Astrocyte of the cerebellum (primary cell): ENCODE measurements at regions not wholly inside any gene's neighbourhood (a gene's known extent, or its start where the extent isn't known, plus 50 kb on each side); places are given as distances from the start of the nearest gene placed in this dataset.

ENCODE experiments used
- DNase-seq: peaks from one replicate; pipeline ENCODE4 v3.0.0-alpha.2; 2011; ENCODE audit warnings: low read depth
- H3K4me3 ChIP-seq: 2 replicates; pipeline ENCODE4 v1.5.1; 2011; ENCODE audit warnings: mild to moderate bottlenecking, low read depth, low read length, moderate library complexity
- in situ Hi-C: cut with HindIII; loops from 2 replicates; pipeline ENCODE4 v1.10.0; 2017; ENCODE audit warnings: low sequenced_read_pairs
- TF ChIP-seq, protein P1 (sequence below): IDR thresholded peaks from 2 replicates; pipeline ENCODE4 v1.5.1; 2012; ENCODE audit warnings: low read length, low read depth, moderate library complexity, mild to moderate bottlenecking; ENCODE audit errors: missing control alignments

DNA sequence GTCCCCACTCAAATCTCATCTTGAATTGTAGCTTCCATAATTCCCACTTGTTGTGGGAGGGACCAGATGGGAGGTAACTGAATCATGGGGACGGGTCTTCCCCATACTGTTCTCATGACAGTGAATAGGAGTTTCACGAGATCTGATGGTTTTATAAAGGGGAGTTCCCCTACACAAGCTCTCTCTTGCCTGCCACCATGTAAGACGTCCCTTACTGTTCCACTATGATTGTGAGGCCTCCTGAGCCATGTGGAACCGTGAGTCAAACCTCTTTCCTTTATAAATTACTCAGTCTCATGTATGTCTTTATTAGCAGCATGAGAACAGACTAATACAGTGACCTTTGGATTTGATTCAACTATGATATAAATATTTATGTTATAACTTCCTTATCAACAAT, 78.0 kb downstream of the CYRIA start:
- in situ Hi-C loops: no loop called here
- no peak overlapping the region for H3K4me3 ChIP-seq
- TF ChIP-seq, protein P1, sequence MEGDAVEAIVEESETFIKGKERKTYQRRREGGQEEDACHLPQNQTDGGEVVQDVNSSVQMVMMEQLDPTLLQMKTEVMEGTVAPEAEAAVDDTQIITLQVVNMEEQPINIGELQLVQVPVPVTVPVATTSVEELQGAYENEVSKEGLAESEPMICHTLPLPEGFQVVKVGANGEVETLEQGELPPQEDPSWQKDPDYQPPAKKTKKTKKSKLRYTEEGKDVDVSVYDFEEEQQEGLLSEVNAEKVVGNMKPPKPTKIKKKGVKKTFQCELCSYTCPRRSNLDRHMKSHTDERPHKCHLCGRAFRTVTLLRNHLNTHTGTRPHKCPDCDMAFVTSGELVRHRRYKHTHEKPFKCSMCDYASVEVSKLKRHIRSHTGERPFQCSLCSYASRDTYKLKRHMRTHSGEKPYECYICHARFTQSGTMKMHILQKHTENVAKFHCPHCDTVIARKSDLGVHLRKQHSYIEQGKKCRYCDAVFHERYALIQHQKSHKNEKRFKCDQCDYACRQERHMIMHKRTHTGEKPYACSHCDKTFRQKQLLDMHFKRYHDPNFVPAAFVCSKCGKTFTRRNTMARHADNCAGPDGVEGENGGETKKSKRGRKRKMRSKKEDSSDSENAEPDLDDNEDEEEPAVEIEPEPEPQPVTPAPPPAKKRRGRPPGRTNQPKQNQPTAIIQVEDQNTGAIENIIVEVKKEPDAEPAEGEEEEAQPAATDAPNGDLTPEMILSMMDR: no peak
- no peak for DNase-seq

DNA sequence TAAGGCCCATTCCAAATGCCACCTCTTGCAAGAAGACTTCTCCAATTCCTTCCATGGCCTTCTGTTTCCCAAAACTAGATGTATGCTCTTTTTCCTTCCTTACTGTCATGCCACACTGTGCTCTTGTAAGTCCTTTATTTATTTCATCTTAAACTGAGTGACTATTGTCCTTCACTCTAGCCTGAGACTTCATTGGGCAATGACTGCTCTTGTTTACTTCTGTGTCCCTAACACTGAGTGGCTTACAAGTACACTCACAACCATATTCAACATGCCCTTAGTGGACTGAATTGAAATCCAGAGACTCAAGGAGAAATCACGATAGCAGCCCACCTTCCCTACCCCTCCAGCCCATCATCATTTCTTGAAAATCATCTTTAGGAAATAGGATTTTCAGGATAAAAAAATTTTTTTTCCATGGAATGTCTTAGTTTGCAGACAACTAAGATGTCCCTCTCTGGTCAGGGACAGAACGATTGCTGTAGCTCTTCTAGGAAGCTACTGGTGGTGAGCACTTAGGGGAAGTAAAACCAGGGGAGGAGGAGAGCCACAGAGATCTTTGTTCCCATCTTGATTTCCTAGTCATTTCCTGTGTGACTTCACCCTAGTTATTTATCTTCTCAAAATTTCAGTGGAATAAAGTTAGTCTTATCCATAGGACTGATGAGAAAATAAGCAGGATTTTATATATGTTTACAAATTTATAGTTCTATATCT, 80.7 kb downstream of the CYRIA start:
- H3K4me3 ChIP-seq: no peak overlapping the region
- DNase-seq: no peak
- TF ChIP-seq, protein P1: no peak
- in situ Hi-C loops: no loop called here

DNA sequence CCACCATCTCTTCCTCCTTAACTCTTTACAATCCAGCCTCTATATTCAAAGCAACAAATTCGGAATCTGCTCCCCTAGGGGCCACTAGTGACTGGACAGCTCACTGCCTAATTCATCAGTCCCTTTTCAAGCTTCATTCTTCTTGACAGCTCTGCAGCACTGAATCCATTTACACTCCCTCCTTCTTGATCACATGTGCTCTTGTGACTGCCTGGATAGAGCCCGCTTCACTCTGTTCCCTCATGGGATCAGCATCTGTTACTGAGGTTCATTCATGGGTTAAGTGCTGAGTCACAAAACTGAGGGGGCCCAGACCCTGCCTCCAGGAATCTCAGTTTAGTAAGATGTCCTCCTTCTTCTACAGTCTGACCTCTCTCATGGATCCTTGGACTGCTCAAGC, 81.5 kb downstream of the CYRIA start:
- in situ Hi-C loops: no loop called here
- H3K4me3 ChIP-seq: no peak overlapping the region
- no peak for DNase-seq
- TF ChIP-seq, protein P1: no peak

DNA sequence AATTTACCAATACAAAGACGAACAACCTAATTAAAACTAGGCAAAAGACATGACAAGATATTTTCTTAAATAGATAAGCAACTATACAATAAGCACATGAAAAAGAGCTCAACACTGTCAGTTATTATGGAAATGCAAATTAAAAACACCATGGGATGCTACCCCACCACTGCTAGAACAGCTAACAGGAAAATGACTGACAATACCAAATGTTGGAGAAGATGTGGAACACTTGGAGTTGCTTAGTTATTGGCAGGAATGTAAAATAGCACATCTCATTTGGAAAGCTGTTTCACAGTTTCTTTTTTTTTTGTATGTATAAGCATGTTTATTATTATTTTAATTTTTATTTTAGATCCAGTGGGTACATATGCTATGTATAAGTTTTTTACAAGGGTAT, 84.4 kb downstream of the CYRIA start:
- H3K4me3 ChIP-seq: no peak overlapping the region
- TF ChIP-seq, protein P1: no peak
- in situ Hi-C loops: no loop called here
- DNase-seq: no peak

DNA sequence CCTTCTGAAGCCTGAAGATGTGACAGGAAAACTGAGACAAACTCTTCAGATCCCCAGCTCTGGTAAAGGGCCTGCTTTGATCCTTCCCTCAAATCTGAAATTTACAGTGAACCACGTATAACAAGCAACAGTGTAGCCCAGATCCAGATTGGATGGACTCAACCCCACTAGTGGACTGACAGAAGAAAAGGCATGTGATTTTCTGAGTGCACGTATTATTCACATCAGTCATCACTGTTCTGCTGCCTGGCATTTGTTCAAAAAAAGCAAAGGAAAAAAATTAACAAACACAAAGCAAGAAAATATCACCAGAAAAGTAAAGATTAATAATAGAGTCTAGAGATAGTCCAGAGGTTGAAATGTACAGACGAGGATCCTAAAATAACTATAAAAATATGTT, 87.6 kb downstream of the CYRIA start:
- no peak overlapping the region for H3K4me3 ChIP-seq
- no peak for DNase-seq
- TF ChIP-seq, protein P1: no peak
- in situ Hi-C loops: no loop called here

DNA sequence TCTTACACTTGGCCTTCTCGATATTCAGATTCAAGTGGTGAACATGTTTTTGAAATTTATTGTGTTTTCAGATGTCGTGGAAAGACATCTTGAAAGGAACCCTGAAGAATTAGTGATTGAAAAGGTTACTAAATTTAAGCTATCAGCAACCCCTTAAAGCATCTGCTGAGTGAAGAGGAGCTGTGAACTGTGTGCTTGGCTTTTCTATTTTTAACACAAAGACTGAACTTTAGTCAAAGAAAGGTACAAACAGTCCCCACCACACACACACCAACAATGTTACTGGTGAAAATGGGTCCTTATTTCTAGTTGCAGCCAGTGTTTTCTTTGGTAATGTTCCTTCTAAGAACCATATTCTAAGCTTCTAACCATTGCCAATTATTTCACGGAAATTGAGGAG, 95.1 kb downstream of the CYRIA start:
- no peak for DNase-seq
- TF ChIP-seq, protein P1: no peak
- no peak overlapping the region for H3K4me3 ChIP-seq
- in situ Hi-C loops: no loop called here
